ENCODE measurements at regions not wholly inside any gene's neighbourhood (a gene's known extent, or its start where the extent isn't known, plus 50 kb on each side); places are given as distances from the start of the nearest gene placed in this dataset.
"Not testable (repeated sequence)": the region's sequence is repeated elsewhere in the genome, so short reads cannot be mapped to it uniquely, and the experiment has no call there.

- DNase-seq, result no peak
These were observed 955.5 kb upstream of the PRKX start for GRCh38 chrX:4668802-4669536.

DNA sequence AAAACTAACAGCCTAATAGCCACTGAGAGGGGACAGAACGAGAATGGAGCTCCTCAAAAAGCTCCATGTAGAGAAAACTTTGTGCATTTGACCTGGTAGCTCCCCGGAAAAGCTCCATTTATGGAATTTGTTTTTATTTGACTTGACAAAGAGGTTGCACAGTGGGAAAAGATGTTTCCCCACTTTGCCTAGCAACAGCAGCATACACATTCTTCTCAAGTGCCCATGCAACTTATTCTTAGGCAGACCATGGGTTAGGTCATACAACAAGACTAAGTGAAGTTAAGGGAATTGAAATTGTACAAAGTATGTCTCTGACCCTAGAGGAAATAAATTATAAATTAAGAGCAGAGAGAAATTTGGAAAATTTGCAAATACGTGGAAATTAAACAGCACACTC lies 949.6 kb upstream of the PRKX start:
- DNase-seq, result no peak

GRCh38 chrX:4661771-4662170 lies 948.3 kb upstream of the PRKX start:
- DNase-seq, result no peak

- DNase-seq, result no peak
These were observed 943.0 kb upstream of the PRKX start for GRCh38 chrX:4656419-4656818.

GRCh38 chrX:4655743-4656142 lies 942.3 kb upstream of the PRKX start:
- no peak for DNase-seq

GRCh38 chrX:4642114-4642513 lies 928.7 kb upstream of the PRKX start:
- DNase-seq, result no peak

- no peak for DNase-seq
These were observed 924.6 kb upstream of the PRKX start for GRCh38 chrX:4638036-4638435.

- no peak for DNase-seq
These were observed 914.0 kb upstream of the PRKX start for GRCh38 chrX:4627414-4627813.

GRCh38 chrX:4622486-4623167 lies 909.2 kb upstream of the PRKX start:
- no peak for DNase-seq

GRCh38 chrX:4613651-4614050 lies 900.2 kb upstream of the PRKX start:
- not testable (repeated sequence) for DNase-seq

DNA sequence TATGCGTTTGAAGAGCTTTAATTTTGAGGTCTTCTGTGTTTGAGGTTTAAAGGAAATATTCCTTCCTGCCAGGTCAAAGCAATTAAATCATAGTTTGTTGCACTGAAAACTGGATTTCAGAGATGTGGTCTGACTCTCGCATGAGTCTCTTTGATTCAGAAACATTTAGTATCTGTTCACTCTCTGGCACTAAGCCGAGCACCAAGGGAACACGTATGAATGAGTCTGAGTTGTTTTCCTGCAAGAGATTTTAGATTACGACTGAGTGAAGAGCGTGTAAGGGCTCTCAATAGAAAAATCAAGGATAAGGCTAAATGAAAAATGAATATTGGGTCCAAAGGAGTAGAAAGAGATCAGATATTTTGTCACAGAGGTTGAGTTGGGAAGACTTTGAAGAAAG lies 875.4 kb upstream of the PRKX start:
- no peak for DNase-seq

GRCh38 chrX:4588466-4588865 lies 875.0 kb upstream of the PRKX start:
- no peak for DNase-seq

DNA sequence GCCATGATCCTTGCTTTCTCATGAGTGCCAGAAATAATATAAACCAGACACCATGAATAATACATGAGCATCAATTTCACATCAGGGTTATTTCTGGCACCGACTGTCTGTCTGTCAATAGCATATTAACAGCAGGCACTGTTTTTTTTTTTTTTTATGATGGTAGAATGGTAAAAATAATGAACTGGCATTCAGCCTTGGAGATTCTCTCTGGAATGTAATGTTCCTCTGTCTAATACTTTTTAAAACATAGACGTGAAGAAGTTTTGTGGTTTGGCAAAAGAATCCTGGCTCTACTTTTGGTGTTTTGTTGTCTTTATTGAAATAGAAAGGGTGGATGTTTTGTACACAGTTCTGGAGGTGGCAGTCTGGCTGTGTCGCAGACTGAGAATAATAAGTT lies 874.6 kb upstream of the PRKX start:
- DNase-seq, result no peak

DNA sequence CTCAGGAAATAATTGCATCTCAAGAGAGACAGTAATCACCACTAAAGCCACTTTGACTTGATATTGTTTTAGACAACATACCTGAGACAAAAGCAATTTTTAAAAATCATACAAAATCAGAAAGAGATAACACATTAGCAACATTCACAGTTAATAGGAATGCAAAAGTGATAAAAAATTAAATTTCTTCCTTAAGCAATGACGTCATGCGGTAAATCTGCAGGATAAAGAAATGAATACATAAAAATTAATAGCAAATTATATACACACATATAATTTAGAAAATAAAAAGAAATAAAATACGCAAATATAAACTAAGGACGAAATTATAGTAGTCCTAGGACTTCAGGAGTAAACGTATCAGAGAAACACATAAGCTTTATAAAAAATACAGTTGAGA lies 866.5 kb upstream of the PRKX start:
- DNase-seq, result no peak

GRCh38 chrX:4579480-4579879 lies 866.0 kb upstream of the PRKX start:
- DNase-seq, result no peak

- DNase-seq, result no peak
These were observed 859.2 kb upstream of the PRKX start for GRCh38 chrX:4572691-4573090.

GRCh38 chrX:4570151-4570550 lies 856.7 kb upstream of the PRKX start:
- DNase-seq, result no peak

DNA sequence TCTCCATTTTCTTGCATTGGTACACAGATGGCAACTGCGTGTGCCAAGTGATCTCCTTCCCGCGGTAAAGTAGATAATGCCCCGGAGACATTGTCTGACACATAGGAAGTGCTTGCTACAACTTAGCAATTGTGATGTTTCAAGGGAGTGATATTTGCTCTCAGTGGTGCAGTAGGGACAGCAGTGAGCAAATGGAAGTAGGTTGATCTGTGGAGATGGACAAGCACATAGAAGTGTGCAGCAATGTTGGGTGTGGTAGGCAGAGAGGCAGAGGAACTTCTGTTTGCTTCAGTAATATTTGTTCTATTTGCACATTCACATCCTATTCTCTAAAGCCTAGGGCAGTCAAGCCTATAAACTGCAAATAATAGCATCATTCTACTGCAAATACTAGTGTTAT lies 846.7 kb upstream of the PRKX start:
- DNase-seq, result no peak

DNA sequence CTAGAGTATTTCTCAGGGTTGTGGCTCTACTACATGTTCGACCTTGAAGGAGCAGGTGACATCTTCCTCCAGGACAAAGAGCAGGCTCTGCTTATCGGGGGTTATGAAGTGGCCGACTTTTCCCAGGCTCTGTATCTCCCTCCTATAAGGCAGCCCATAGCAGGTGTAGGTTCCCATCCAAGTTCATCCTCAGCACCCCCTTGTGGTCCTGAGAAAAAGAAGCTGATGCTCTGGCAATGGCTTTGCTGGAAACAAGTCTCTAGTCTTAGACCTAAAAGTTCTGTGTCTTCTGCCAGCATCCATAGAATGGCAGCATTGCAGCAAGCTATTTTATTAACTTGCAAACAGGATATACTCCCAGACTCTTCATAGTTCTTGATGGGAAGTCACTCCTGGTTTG lies 836.6 kb upstream of the PRKX start:
- no peak for DNase-seq

DNA sequence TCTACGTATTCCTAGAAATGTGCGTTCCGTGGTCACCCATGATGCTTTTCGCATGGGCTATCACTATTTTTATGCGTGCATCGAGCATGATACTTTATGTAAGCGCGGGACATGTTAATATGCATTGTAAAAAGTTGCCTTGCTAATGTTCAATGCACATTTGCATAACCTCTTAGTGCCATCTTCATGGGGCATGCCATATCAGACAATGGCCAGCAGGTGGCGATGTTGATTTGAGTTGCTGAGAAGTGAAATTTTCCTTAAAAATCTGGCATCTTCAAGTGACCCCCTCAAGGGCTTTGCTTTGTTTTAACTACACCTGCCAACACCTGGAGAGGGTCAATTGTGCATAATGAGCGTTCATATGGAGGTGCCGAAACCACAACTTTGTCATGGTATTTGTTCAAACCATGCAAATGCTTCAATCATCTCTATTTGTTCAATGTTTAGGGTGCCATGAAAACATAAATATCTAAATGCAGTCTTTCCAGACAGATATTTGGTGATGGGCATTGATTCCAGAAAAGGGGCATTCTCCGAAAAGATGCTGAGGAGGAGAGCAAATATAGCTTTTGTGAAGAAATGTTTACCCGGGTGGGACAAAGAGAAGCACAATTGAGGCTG lies 833.9 kb upstream of the PRKX start:
- DNase-seq, result peak; percentile 1

- DNase-seq, result not testable (repeated sequence)
These were observed 832.7 kb upstream of the PRKX start for GRCh38 chrX:4546178-4546577.

GRCh38 chrX:4528247-4528646 lies 814.8 kb upstream of the PRKX start:
- DNase-seq, result no peak

DNA sequence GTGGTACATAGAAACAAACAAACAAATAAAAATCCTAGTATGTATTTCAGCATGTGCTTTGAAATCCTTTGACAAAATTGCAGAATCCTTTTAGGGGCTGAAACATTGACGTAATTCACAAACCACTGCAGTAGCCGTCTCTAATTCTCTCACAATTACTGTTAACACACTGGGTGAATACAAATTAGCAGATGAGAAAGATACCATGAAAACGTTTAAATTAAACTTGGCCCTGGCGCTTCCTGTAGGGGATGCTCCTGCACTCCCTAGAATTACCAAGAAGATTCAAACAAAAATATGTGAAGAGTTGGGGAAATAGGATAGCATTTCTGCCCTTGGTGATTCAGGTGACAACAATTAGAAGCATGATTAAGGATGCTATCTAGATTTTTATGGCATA lies 772.5 kb upstream of the PRKX start:
- no peak for DNase-seq

GRCh38 chrX:4484266-4484665 lies 770.8 kb upstream of the PRKX start:
- DNase-seq, result no peak
